ENCODE measurements at regions not wholly inside any gene's neighbourhood (a gene's known extent, or its start where the extent isn't known, plus 50 kb on each side); places are given as distances from the start of the nearest gene placed in this dataset.

DNA sequence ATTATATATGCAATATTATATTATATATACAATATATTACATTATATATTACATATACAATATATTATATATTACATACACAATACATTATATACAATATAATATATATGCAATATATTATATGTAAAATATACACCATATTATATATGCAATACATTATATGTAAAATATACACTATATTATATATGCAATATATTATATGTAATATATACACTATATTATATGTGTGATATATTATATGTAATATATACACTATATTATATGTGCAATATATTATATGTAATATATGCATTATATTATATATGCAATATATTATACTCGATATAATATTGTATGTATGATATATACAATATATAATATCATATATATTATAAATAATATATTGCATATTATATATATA lies 457.4 kb downstream of the SMARCA1 start:
- Histone ChIP-seq H3K27ac (ENCODE audit: low read length) (no peak overlapping the region), H3K79me2 (replicated peaks; ENCODE audit: insufficient read depth, low read length) (no peaks in the 10 kb centered on the region), H3K27me3 (ENCODE audit: insufficient read depth, low read depth, low read length) (no peaks in the 10 kb centered on the region), H3K9ac (ENCODE audit: low read length) (no peak overlapping the region), H3K4me2 (ENCODE audit: low read length) (no peak overlapping the region), H3F3A (ENCODE audit: insufficient read depth, low read length, poor library complexity, severe bottlenecking) (no peaks in the 10 kb centered on the region), H3K36me3 (ENCODE audit: insufficient read depth, low read length) (no peaks in the 10 kb centered on the region), H3K9me3 (ENCODE audit: low read length) (no peaks in the 10 kb centered on the region), H2AFZ (ENCODE audit: low read depth, low read length) (no peak overlapping the region), H4K20me1 (ENCODE audit: insufficient read depth) (no peaks in the 10 kb centered on the region), H3K4me3 (ENCODE audit: low read length) (no peak overlapping the region), H3K9me2 (ENCODE audit: insufficient read depth, low read length) (no peaks in the 10 kb centered on the region)
- TF ChIP-seq, protein P1, sequence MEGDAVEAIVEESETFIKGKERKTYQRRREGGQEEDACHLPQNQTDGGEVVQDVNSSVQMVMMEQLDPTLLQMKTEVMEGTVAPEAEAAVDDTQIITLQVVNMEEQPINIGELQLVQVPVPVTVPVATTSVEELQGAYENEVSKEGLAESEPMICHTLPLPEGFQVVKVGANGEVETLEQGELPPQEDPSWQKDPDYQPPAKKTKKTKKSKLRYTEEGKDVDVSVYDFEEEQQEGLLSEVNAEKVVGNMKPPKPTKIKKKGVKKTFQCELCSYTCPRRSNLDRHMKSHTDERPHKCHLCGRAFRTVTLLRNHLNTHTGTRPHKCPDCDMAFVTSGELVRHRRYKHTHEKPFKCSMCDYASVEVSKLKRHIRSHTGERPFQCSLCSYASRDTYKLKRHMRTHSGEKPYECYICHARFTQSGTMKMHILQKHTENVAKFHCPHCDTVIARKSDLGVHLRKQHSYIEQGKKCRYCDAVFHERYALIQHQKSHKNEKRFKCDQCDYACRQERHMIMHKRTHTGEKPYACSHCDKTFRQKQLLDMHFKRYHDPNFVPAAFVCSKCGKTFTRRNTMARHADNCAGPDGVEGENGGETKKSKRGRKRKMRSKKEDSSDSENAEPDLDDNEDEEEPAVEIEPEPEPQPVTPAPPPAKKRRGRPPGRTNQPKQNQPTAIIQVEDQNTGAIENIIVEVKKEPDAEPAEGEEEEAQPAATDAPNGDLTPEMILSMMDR (IDR thresholded peaks at IDR 0.05; ENCODE audit: poor library complexity, severe bottlenecking): no peak
- no peak for TF ChIP-seq RAD21 (conservative IDR thresholded peaks at IDR 0.05)
- TF ChIP-seq POLR2AphosphoS5 (IDR thresholded peaks at IDR 0.05): no peak
- TF ChIP-seq SMC3 (conservative IDR thresholded peaks at IDR 0.05; ENCODE audit: poor library complexity): no peak
- TF ChIP-seq EZH2 (IDR thresholded peaks at IDR 0.05; ENCODE audit: borderline replicate concordance, insufficient read depth, low read length, poor library complexity, severe bottlenecking): no peak
- TF ChIP-seq TAF1 (IDR thresholded peaks at IDR 0.05; ENCODE audit: low read depth): no peak
- no peak for TF ChIP-seq EP300 (conservative IDR thresholded peaks at IDR 0.05; ENCODE audit: poor library complexity, severe bottlenecking)
- TF ChIP-seq REST (IDR thresholded peaks at IDR 0.05; ENCODE audit: borderline replicate concordance): no peak
- TF ChIP-seq MXI1 (conservative IDR thresholded peaks at IDR 0.05; ENCODE audit: poor library complexity, severe bottlenecking): no peak

GRCh38 chrX:129058405-129058804 lies 464.9 kb downstream of the SMARCA1 start:
- H3F3A ChIP-seq (ENCODE audit: insufficient read depth, low read length, poor library complexity, severe bottlenecking): no peaks in the 10 kb centered on the region
- no peak overlapping the region for H3K4me3 ChIP-seq (ENCODE audit: low read length)
- TF ChIP-seq EZH2 (IDR thresholded peaks at IDR 0.05; ENCODE audit: borderline replicate concordance, insufficient read depth, low read length, poor library complexity, severe bottlenecking): no peak
- no peak for TF ChIP-seq REST (IDR thresholded peaks at IDR 0.05; ENCODE audit: borderline replicate concordance)
- TF ChIP-seq, protein P1 (IDR thresholded peaks at IDR 0.05; ENCODE audit: poor library complexity, severe bottlenecking): no peak
- TF ChIP-seq SMC3 (conservative IDR thresholded peaks at IDR 0.05; ENCODE audit: poor library complexity): no peak
- TF ChIP-seq POLR2AphosphoS5 (IDR thresholded peaks at IDR 0.05): no peak
- TF ChIP-seq TAF1 (IDR thresholded peaks at IDR 0.05; ENCODE audit: low read depth): no peak
- no peak for TF ChIP-seq MXI1 (conservative IDR thresholded peaks at IDR 0.05; ENCODE audit: poor library complexity, severe bottlenecking)
- TF ChIP-seq EP300 (conservative IDR thresholded peaks at IDR 0.05; ENCODE audit: poor library complexity, severe bottlenecking): no peak
- no peak for TF ChIP-seq RAD21 (conservative IDR thresholded peaks at IDR 0.05)
- no peak overlapping the region for H2AFZ ChIP-seq (ENCODE audit: low read depth, low read length)
- H3K9me3 ChIP-seq (ENCODE audit: low read length): no peaks in the 10 kb centered on the region
- no peak overlapping the region for H3K27ac ChIP-seq (ENCODE audit: low read length)
- H4K20me1 ChIP-seq (ENCODE audit: insufficient read depth): no peaks in the 10 kb centered on the region
- no peaks in the 10 kb centered on the region for H3K9me2 ChIP-seq (ENCODE audit: insufficient read depth, low read length)
- H3K27me3 ChIP-seq (ENCODE audit: insufficient read depth, low read depth, low read length): no peaks in the 10 kb centered on the region
- no peak overlapping the region for H3K9ac ChIP-seq (ENCODE audit: low read length)
- no peak overlapping the region for H3K4me2 ChIP-seq (ENCODE audit: low read length)
- H3K36me3 ChIP-seq (ENCODE audit: insufficient read depth, low read length): no peaks in the 10 kb centered on the region
- H3K79me2 ChIP-seq (replicated peaks; ENCODE audit: insufficient read depth, low read length): no peaks in the 10 kb centered on the region
